GM13976 (cell line): ENCODE measurements at regions not wholly inside any gene's neighbourhood (a gene's known extent, or its start where the extent isn't known, plus 50 kb on each side); places are given as distances from the start of the nearest gene placed in this dataset.
"Not testable (repeated sequence)": the region's sequence is repeated elsewhere in the genome, so short reads cannot be mapped to it uniquely, and the experiment has no call there.

ENCODE experiments used
- DNase-seq: peaks from one replicate; pipeline ENCODE4 v3.0.0; 2012; ENCODE audit warnings: low spot score
- CTCF ChIP-seq: IDR thresholded peaks from 2 replicates; pipeline ENCODE4 v1.5.1; 2012; ENCODE audit warnings: borderline replicate concordance, mild to moderate bottlenecking; ENCODE audit not compliant: insufficient read depth; ENCODE audit errors: extremely low read depth, missing control alignments, control extremely low read depth
- in situ Hi-C: fragments of 300-500 bp; cut with MboI; formaldehyde crosslinking; loops from one replicate; pipeline ENCODE4 v1.12.0; 2022; ENCODE audit warnings: low sequenced_read_pairs, mixed read lengths, inconsistent platforms; ENCODE audit not compliant: unreplicated experiment

GRCh38 chr11:98296091-98296880 lies 724.5 kb upstream of the CNTN5 start:
- in situ Hi-C loops = no loop called here
- TF ChIP-seq CTCF = no peak
- no peak for DNase-seq

GRCh38 chr11:98300719-98301118 lies 720.0 kb upstream of the CNTN5 start:
- in situ Hi-C loops = no loop called here
- no peak for DNase-seq
- TF ChIP-seq CTCF = no peak

GRCh38 chr11:98307827-98308491 lies 712.8 kb upstream of the CNTN5 start:
- TF ChIP-seq CTCF = no peak
- DNase-seq = no peak
- in situ Hi-C loops = no loop called here

- DNase-seq, in situ Hi-C loops: not testable (repeated sequence)
Observed at GRCh38 chr11:98330306-98330705, 690.4 kb upstream of the CNTN5 start.

GRCh38 chr11:98358551-98358950 lies 662.2 kb upstream of the CNTN5 start:
- no peak for DNase-seq
- no peak for TF ChIP-seq CTCF
- in situ Hi-C loops = no loop called here

GRCh38 chr11:98365190-98365589 lies 655.6 kb upstream of the CNTN5 start:
- DNase-seq = no peak
- TF ChIP-seq CTCF = no peak
- in situ Hi-C loops = no loop called here

GRCh38 chr11:98365941-98366340 lies 654.8 kb upstream of the CNTN5 start:
- DNase-seq = no peak
- in situ Hi-C loops = no loop called here
- TF ChIP-seq CTCF = no peak
